HCT116 (cell line): ENCODE measurements at regions not wholly inside any gene's neighbourhood (a gene's known extent, or its start where the extent isn't known, plus 50 kb on each side); places are given as distances from the start of the nearest gene placed in this dataset.

Experiments used
- ATAC-seq: fragments of 200-7000 bp; cut with Tn5 transposase; 2 replicates; pipeline ENCODE4 v1.9.1; 2020; ENCODE audit warnings: mild to moderate bottlenecking, moderate library complexity
- BruUV-seq: library from RNA; stranded (reverse); fragments of 400-500 nt; replicated peaks from 2 replicates; lab custom pipeline; 2021; lab: Mats Ljungman, UMichigan
- CTCF ChIA-PET: fragments of 300-600 bp; sonication (Branson Sonifier 250); formaldehyde crosslinking; loops from one replicate; lab custom pipeline; 2021; ENCODE audit warnings: antibody characterized with exemption; lab: Charles Lee
- POLR2A ChIA-PET: fragments of 300-600, 350-600 bp; sonication (Branson Sonifier 250); formaldehyde crosslinking; loops from one replicate; lab custom pipeline; 2021; ENCODE audit warnings: antibody characterized with exemption; lab: Charles Lee
- RAD21 ChIA-PET, 2 experiments: fragments of 300-600 bp; sonication (Branson Sonifier 250); formaldehyde crosslinking; loops; one replicate each; lab custom pipeline; 2023; ENCODE audit warnings: low total read pairs in 2 of 2; ENCODE audit not compliant: uncharacterized antibody in 2 of 2, unreplicated experiment in 2 of 2, low non-redundant PET in 1 of 2; lab: Charles Lee
- DNase-seq: peaks from one replicate; pipeline ENCODE4 v3.0.0-alpha.2; 2010; ENCODE audit warnings: low read depth, low spot score
- H2AFZ ChIP-seq: fragments of 200-600 bp; shearing (Covaris generic), sonication (generic); 2 replicates; pipeline ENCODE4 v1.6.1; 2017; ENCODE audit warnings: low read depth, mixed run types, mixed read lengths, antibody characterized with exemption, low read length; ENCODE audit not compliant: poor library complexity, severe bottlenecking
- H3K27ac ChIP-seq: 2 replicates; pipeline ENCODE4 v1.5.1; 2012; ENCODE audit warnings: low read depth, low read length
- H3K27me3 ChIP-seq: fragments of 200-600 bp; sonication (generic); 2 replicates; pipeline ENCODE4 v1.6.1; 2016; ENCODE audit warnings: mixed run types, low read length, mixed read lengths; ENCODE audit not compliant: insufficient read depth
- H3K36me3 ChIP-seq, 2 experiments: fragments of 200-500 bp in 1 of 2; fragments of 200-600 bp in 1 of 2; sonication (Bioruptor generic) in 1 of 2; sonication (generic) in 1 of 2; 2 replicates each; pipeline versions ENCODE4 v1.5.1 to v1.6.1; 2014 to 2016; ENCODE audit warnings: low read length in 2 of 2, inconsistent platforms in 1 of 2, mixed read lengths in 1 of 2, mixed run types in 1 of 2; ENCODE audit not compliant: insufficient read depth in 2 of 2, control insufficient read depth in 1 of 2
- H3K4me1 ChIP-seq, 2 experiments: fragments of 200-600 bp in 1 of 2; sonication (generic) in 1 of 2; 2 replicates each; pipeline versions ENCODE4 v1.5.1 to v1.6.1; 2012 to 2017; ENCODE audit warnings: low read length in 2 of 2, inconsistent platforms in 1 of 2, mild to moderate bottlenecking in 1 of 2, mixed read lengths in 1 of 2, mixed run types in 1 of 2, moderate library complexity in 1 of 2; ENCODE audit not compliant: insufficient read depth in 2 of 2, control insufficient read depth in 1 of 2
- H3K4me2 ChIP-seq: fragments of 200-600 bp; sonication (generic); 2 replicates; pipeline ENCODE4 v1.6.1; 2017; ENCODE audit warnings: mixed run types, low read length, mixed read lengths
- H3K4me3 ChIP-seq, 2 experiments: fragments of 200-600 bp in 1 of 2; sonication (generic) in 1 of 2; replicated peaks in 1 of 2; 2 replicates each; pipeline ENCODE4 v1.5.1; 2011 to 2016; ENCODE audit warnings: low read length in 2 of 2, control low read depth in 1 of 2, low read depth in 1 of 2, mild to moderate bottlenecking in 1 of 2, mixed read lengths in 1 of 2, mixed run types in 1 of 2
- H3K79me2 ChIP-seq: fragments of 200-600 bp; sonication (generic); 2 replicates; pipeline ENCODE4 v1.6.1; 2017; ENCODE audit warnings: mild to moderate bottlenecking, mixed run types, low read length, moderate library complexity, mixed read lengths; ENCODE audit not compliant: insufficient read depth
- H3K9ac ChIP-seq: fragments of 200-600 bp; sonication (generic); 2 replicates; pipeline ENCODE4 v1.6.1; 2016; ENCODE audit warnings: low read length, mixed read lengths
- H3K9me2 ChIP-seq: fragments of 200-600 bp; sonication (generic), shearing (Covaris generic); 2 replicates; pipeline ENCODE4 v1.6.1; 2017; ENCODE audit warnings: mixed run types, mild to moderate bottlenecking, moderate library complexity; ENCODE audit not compliant: insufficient read depth
- H3K9me3 ChIP-seq, 2 experiments: fragments of 200-500 bp in 1 of 2; fragments of 200-600 bp in 1 of 2; sonication (Bioruptor generic) in 1 of 2; sonication (generic) in 1 of 2; 2 replicates each; pipeline ENCODE4 v1.6.1; 2014 to 2017; ENCODE audit warnings: low read length in 2 of 2, mixed read lengths in 2 of 2, inconsistent platforms in 1 of 2, low read depth in 1 of 2, mild to moderate bottlenecking in 1 of 2, mixed run types in 1 of 2, moderate library complexity in 1 of 2; ENCODE audit not compliant: control insufficient read depth in 1 of 2, insufficient read depth in 1 of 2
- H4K20me1 ChIP-seq: fragments of 200-600 bp; sonication (generic), shearing (Covaris generic); 2 replicates; pipeline ENCODE4 v1.6.1; 2017; ENCODE audit warnings: mixed run types, mild to moderate bottlenecking, moderate library complexity; ENCODE audit not compliant: insufficient read depth
- TCF7L2 ChIP-seq: IDR thresholded peaks from 2 replicates; pipeline ENCODE4 v1.7.0; 2011; ENCODE audit warnings: borderline replicate concordance, inconsistent platforms; ENCODE audit not compliant: insufficient read depth, insufficient read length; ENCODE audit errors: extremely low read depth
- ZBTB33 ChIP-seq: IDR thresholded peaks from 2 replicates; pipeline ENCODE4 v1.6.1; 2011; ENCODE audit warnings: mild to moderate bottlenecking, low read length, moderate library complexity; ENCODE audit not compliant: insufficient replicate concordance; ENCODE audit errors: extremely low read depth
- intact Hi-C: fragments of 100-400 bp; cut with micrococcal nuclease; formaldehyde crosslinking; loops from 2 replicates; pipeline ENCODE4 v1.10.0; 2022

GRCh38 chr2:116582850-116583249 is 1231.6 kb upstream of the DDX18 start:
- DNase-seq, result no peak
- Histone ChIP-seq H2AFZ (no peak overlapping the region), H3K4me1 (no peaks in the 10 kb centered on the region), H3K79me2 (no peaks in the 10 kb centered on the region), H3K4me3 (no peak overlapping the region), H3K36me3 (no peaks in the 10 kb centered on the region), H4K20me1 (no peaks in the 10 kb centered on the region), H3K9me3 (peaks cover 3 to 18% of the 10 kb centered on the region in 2 experiments; a peak in 2 of 4 replicates), H3K4me2 (no peak overlapping the region), H3K9ac (no peak overlapping the region), H3K27me3 (no peaks in the 10 kb centered on the region), H3K27ac (no peak overlapping the region), H3K9me2 (no peaks in the 10 kb centered on the region)
- ATAC-seq, result no peak
- intact Hi-C loops, result no loop called here
- ChIA-PET CTCF (no interaction called here), POLR2A (no interaction called here), RAD21 (no interaction called here)
- no TSS peak for BruUV-seq
- TF ChIP-seq ZBTB33, result no peak

- intact Hi-C loops, result no loop called here
- Histone ChIP-seq H3K4me2 (no peak overlapping the region), H3K9me2 (no peaks in the 10 kb centered on the region), H3K27me3 (no peaks in the 10 kb centered on the region), H3K9me3 (peaks cover 4 to 22% of the 10 kb centered on the region in 2 experiments; a peak in 2 of 4 replicates), H3K27ac (no peak overlapping the region), H3K4me3 (no peak overlapping the region), H3K4me1 (no peaks in the 10 kb centered on the region), H3K36me3 (no peaks in the 10 kb centered on the region), H4K20me1 (no peaks in the 10 kb centered on the region), H2AFZ (no peak overlapping the region), H3K9ac (no peak overlapping the region), H3K79me2 (no peaks in the 10 kb centered on the region)
- CTCF ChIA-PET, result no interaction called here
- RAD21 ChIA-PET, result no interaction called here
- POLR2A ChIA-PET, result no interaction called here
- DNase-seq (no peak), ATAC-seq (no peak)
- no TSS peak for BruUV-seq
- no peak for TF ChIP-seq TCF7L2
- TF ChIP-seq ZBTB33, result no peak
These were observed 1228.7 kb upstream of the DDX18 start for GRCh38 chr2:116585669-116586327.
